T-helper 1 cell treated with Interleukin-12 subunit alpha and Interleukin-12 subunit beta and Interleukin-4 antibody, amounts not matched to agents 30 μg/mL and 1 μg/mL, for 36 hours (primary cell): ENCODE measurements at regions not wholly inside any gene's neighbourhood (a gene's known extent, or its start where the extent isn't known, plus 50 kb on each side); places are given as distances from the start of the nearest gene placed in this dataset.

Experiments
- H3K27ac Mint-ChIP-seq: one replicate; pipeline ENCODE4 v1.8.0; 2021; ENCODE audit warnings: mild to moderate bottlenecking, mixed read lengths
- H3K27me3 Mint-ChIP-seq: one replicate; pipeline ENCODE4 v1.8.0; 2021; ENCODE audit warnings: low read depth, mixed read lengths
- H3K36me3 Mint-ChIP-seq: one replicate; pipeline ENCODE4 v1.8.0; 2021; ENCODE audit warnings: low read depth, mixed read lengths
- H3K4me1 Mint-ChIP-seq: one replicate; pipeline ENCODE4 v1.8.0; 2021; ENCODE audit warnings: low read depth, mixed read lengths
- H3K4me3 Mint-ChIP-seq: one replicate; pipeline ENCODE4 v1.8.0; 2021; ENCODE audit warnings: mild to moderate bottlenecking, moderate library complexity, mixed read lengths
- H3K9me3 Mint-ChIP-seq: one replicate; pipeline ENCODE4 v1.8.0; 2021; ENCODE audit warnings: mixed read lengths

DNA sequence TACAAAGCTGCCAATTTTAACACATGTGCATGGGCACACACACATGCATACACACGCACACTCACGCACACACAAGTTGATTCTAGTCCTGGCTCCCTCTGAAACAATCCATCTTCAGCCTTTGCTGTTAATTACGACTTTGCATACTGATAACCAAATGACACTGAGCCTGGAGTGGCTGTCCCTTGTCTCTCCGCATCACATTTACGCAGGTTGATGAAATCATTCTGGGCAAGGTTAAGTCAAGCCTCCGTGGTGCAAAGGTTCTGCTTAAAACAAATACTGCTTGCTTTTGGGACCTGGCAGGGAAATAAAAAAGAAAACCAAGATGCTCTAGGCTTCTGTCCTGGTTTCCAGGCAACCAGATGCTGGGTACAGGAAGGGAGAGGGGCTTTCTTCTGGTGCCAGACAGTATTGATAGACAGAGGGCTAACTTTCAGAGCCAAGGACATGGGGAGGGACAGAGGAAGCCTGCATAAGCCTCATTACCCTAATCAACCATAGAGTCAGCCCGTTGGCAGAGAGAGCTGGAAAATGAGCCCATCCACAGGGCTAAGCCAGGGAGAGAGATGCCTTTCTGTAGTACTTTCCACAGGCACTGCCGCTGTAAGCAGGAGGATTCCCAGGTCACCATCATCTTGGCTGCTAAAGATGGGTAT, 233.0 kb downstream of the WDR11 start:
- H3K27me3 Mint-ChIP-seq = no peaks in the 10 kb centered on the region
- H3K4me1 Mint-ChIP-seq = no peaks in the 10 kb centered on the region
- no peaks in the 10 kb centered on the region for H3K36me3 Mint-ChIP-seq
- H3K9me3 Mint-ChIP-seq = no peaks in the 10 kb centered on the region
- H3K4me3 Mint-ChIP-seq = no peak overlapping the region
- H3K27ac Mint-ChIP-seq = no peak overlapping the region

DNA sequence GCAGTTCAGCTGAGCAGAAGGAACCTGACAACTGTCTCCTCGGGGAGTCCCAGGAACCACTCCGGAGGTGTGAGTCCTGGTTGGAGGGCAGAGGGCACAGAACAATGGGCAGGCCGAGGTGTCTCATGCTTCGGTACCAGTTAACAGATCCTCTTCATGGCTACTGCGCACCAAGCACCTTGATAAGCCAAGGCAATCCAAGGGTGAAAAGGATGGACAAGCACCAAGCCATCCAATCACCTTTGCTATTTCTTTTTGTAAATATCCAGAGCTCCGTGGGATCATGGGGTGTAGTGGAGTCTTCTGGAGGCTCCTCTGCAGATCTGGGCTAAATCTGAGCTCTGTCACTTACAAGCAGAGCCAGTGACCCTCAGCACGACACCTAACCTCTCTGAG, 233.5 kb downstream of the WDR11 start:
- Mint-ChIP-seq H3K27ac (no peak overlapping the region), H3K4me1 (no peaks in the 10 kb centered on the region), H3K27me3 (no peaks in the 10 kb centered on the region), H3K4me3 (no peak overlapping the region), H3K36me3 (no peaks in the 10 kb centered on the region), H3K9me3 (no peaks in the 10 kb centered on the region)

- Mint-ChIP-seq H3K36me3 (no peaks in the 10 kb centered on the region), H3K4me1 (no peaks in the 10 kb centered on the region), H3K9me3 (no peaks in the 10 kb centered on the region), H3K27ac (no peak overlapping the region), H3K4me3 (no peak overlapping the region), H3K27me3 (no peaks in the 10 kb centered on the region)
Measured at GRCh38 chr10:121085367-121085766, 234.2 kb downstream of the WDR11 start.

- Mint-ChIP-seq H3K9me3 (no peaks in the 10 kb centered on the region), H3K4me1 (no peaks in the 10 kb centered on the region), H3K27me3 (no peaks in the 10 kb centered on the region), H3K4me3 (no peak overlapping the region), H3K36me3 (no peaks in the 10 kb centered on the region), H3K27ac (no peak overlapping the region)
Measured at GRCh38 chr10:121087129-121087528, 236.0 kb downstream of the WDR11 start.

DNA sequence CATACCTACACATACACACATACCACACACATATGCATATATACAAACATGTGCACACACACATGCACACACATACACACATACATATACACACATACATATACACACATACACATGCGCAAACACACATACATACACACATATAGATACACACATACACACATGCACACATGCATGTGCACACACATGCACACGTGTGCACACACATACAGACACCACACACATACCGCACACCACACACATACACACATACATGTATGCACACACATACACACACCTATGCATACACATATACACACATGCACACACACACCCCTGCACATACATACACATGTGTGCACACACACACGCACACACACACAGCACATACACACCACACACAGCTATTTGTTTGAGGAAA, 236.5 kb downstream of the WDR11 start:
- H3K36me3 Mint-ChIP-seq = no peaks in the 10 kb centered on the region
- H3K4me1 Mint-ChIP-seq = no peaks in the 10 kb centered on the region
- H3K4me3 Mint-ChIP-seq = no peak overlapping the region
- H3K27ac Mint-ChIP-seq = no peak overlapping the region
- no peaks in the 10 kb centered on the region for H3K27me3 Mint-ChIP-seq
- no peaks in the 10 kb centered on the region for H3K9me3 Mint-ChIP-seq

DNA sequence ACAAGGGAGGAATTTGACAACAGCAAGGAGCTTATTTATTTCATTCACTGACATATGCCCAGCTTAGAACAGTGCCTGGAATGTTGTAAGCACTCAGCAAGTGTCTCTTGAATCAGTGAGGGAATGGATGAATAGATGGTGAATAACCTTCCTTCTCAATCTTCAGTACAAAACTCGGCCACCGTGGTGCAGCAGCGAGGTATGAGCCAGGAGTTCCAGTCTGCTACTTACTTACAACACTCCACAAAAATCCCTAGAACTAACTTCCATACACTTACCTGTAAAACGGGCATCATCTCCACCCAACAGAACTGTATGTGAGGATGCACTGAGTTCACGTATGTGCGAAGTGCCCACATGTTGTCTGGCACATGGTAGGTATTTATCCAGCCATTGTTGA, 237.4 kb downstream of the WDR11 start:
- Mint-ChIP-seq H3K4me3 (no peak overlapping the region), H3K27ac (no peak overlapping the region), H3K36me3 (no peaks in the 10 kb centered on the region), H3K4me1 (no peaks in the 10 kb centered on the region), H3K9me3 (no peaks in the 10 kb centered on the region), H3K27me3 (no peaks in the 10 kb centered on the region)

DNA sequence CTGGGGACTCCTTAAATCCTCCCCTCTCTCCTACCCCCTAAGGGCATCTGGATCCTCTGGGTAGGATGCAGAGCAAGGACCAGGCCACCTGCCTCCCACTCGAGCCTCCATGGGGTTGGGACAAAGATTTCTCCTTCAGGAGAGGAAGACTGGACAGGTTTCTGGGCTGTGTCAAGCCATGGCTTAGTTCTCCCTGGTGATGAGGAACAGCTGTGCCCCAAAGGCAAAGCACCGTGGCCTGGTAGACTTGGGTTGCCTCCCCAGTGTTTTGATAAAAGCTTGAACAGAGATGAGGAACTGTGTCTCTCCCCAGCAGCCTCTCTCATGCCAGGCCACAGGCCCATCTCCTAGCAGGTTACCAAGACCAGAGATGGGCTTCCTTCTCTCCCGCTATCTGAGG, 238.3 kb downstream of the WDR11 start:
- no peaks in the 10 kb centered on the region for H3K4me1 Mint-ChIP-seq
- H3K36me3 Mint-ChIP-seq = no peaks in the 10 kb centered on the region
- no peak overlapping the region for H3K4me3 Mint-ChIP-seq
- H3K27ac Mint-ChIP-seq = no peak overlapping the region
- H3K9me3 Mint-ChIP-seq = no peaks in the 10 kb centered on the region
- no peaks in the 10 kb centered on the region for H3K27me3 Mint-ChIP-seq

DNA sequence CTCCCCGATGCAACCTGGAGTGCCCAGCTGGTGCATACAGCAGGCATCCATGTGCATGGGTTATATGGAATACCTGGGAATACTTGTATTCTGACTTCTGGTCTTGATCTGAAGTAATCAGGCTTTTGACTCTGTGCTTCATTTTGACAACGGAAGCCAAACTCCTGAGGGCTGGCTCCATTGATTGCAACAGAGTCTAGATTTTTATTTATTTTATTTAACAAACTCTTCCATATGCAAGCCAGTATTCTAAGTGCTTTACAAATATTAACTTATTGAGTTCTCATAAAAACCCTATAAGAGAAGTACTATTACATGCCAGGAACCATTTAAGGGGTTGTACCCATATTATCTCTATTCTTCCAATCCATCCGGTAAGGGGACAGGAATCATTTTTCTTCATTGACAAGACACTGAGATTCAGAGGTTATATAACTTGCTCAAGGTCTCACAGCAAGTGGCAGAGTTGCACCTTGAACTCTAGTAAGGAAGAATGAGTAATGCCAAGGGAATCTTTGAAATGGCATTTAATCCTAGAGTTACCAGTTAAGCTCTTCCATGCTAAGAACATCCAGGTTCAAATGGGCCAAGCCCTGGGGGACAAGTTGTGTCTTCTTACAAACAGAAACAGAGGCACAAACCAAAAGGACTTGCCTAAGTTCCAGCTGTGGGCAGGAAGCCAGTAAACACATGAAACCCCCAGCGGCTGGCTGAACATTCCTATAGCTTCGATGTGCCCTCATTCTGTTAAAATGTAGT, 241.0 kb downstream of the WDR11 start:
- no peaks in the 10 kb centered on the region for H3K4me1 Mint-ChIP-seq

DNA sequence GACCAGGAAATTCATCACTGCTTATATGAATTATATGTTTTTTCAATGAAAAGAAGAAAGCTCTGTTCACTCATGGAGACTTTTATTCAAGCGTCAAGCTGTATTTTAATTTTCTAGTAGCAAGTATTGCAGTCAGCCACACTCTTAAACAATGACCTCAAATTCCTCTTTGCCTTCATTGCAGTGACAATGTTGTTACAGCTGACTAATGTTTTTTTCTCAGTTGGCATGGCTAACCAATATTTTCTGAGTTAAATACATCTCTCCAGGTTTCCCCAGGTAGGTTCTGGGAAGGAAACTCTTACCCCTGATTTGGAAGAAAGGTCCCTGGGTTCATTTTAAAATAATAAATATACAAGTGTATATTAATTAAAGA, 241.5 kb downstream of the WDR11 start:
- no peaks in the 10 kb centered on the region for H3K36me3 Mint-ChIP-seq
- no peaks in the 10 kb centered on the region for H3K9me3 Mint-ChIP-seq
- no peaks in the 10 kb centered on the region for H3K27me3 Mint-ChIP-seq

More for the DNA sequence above, 241.0 kb downstream of the WDR11 start:
- no peaks in the 10 kb centered on the region for H3K27me3 Mint-ChIP-seq
- H3K36me3 Mint-ChIP-seq = no peaks in the 10 kb centered on the region
- H3K9me3 Mint-ChIP-seq = no peaks in the 10 kb centered on the region
- no peak overlapping the region for H3K4me3 Mint-ChIP-seq
- H3K27ac Mint-ChIP-seq = no peak overlapping the region

GRCh38 chr10:121096617-121097431, 245.7 kb downstream of the WDR11 start:
- Mint-ChIP-seq H3K9me3 (peaks cover 4% of the 10 kb centered on the region), H3K27me3 (no peaks in the 10 kb centered on the region), H3K4me3 (no peak overlapping the region), H3K4me1 (no peaks in the 10 kb centered on the region), H3K36me3 (no peaks in the 10 kb centered on the region), H3K27ac (no peak overlapping the region)

More for the DNA sequence above, 241.5 kb downstream of the WDR11 start:
- Mint-ChIP-seq H3K27ac (no peak overlapping the region), H3K4me3 (no peak overlapping the region), H3K4me1 (no peaks in the 10 kb centered on the region)

- Mint-ChIP-seq H3K4me1 (no peaks in the 10 kb centered on the region), H3K4me3 (no peak overlapping the region), H3K27ac (no peak overlapping the region), H3K27me3 (no peaks in the 10 kb centered on the region), H3K36me3 (no peaks in the 10 kb centered on the region), H3K9me3 (peaks cover 4% of the 10 kb centered on the region)
Measured at GRCh38 chr10:121098211-121098610, 247.0 kb downstream of the WDR11 start.

GRCh38 chr10:121098751-121099150, 247.6 kb downstream of the WDR11 start:
- Mint-ChIP-seq H3K4me3 (no peak overlapping the region), H3K36me3 (no peaks in the 10 kb centered on the region), H3K4me1 (no peaks in the 10 kb centered on the region), H3K9me3 (peaks cover 4% of the 10 kb centered on the region), H3K27ac (no peak overlapping the region), H3K27me3 (no peaks in the 10 kb centered on the region)

DNA sequence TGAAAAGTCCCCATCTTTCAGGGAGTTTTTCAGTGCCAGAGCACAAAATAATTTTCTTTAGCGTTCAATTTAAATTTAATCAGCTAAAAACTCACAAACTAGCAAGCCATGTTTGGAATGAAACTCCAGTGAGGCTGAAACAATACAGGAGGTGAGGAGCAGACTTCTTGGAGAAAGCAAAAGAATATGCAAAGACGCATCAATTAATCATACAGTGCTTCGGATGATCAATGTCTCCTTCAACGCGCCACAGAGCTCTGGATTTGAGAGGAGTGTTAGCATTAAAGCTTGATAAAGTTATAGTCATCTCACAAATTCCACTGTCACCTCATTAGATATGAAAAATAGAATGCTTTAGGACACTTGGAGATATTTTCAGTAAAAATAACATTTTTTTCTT, 248.0 kb downstream of the WDR11 start:
- no peak overlapping the region for H3K4me3 Mint-ChIP-seq
- H3K27me3 Mint-ChIP-seq = no peaks in the 10 kb centered on the region
- H3K36me3 Mint-ChIP-seq = no peaks in the 10 kb centered on the region
- H3K9me3 Mint-ChIP-seq = peaks cover 4% of the 10 kb centered on the region
- H3K27ac Mint-ChIP-seq = no peak overlapping the region
- no peaks in the 10 kb centered on the region for H3K4me1 Mint-ChIP-seq

DNA sequence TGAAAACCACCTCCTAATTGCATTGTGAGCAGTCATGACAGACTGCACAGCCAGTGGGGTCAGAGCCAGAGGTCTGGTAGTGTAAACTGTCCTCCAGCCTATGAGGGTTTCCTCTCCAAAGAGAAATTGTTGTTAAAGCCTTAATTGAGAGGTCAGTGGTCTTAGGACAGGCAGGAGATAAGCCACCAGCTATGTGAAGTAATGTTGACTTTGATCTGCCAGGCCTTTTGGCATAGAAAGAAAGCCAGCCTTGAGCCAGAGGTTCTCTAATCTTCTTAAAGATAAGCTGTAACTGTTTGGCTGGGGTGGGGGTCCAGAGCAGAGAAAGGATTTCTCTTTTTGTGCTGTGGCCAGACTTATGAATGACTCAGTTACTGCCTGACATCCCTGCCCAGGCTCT, 248.4 kb downstream of the WDR11 start:
- no peak overlapping the region for H3K4me3 Mint-ChIP-seq
- no peaks in the 10 kb centered on the region for H3K36me3 Mint-ChIP-seq
- no peaks in the 10 kb centered on the region for H3K27me3 Mint-ChIP-seq
- no peaks in the 10 kb centered on the region for H3K4me1 Mint-ChIP-seq
- H3K27ac Mint-ChIP-seq = no peak overlapping the region
- H3K9me3 Mint-ChIP-seq = peaks cover 4% of the 10 kb centered on the region

- Mint-ChIP-seq H3K27me3 (no peaks in the 10 kb centered on the region), H3K9me3 (peaks cover 4% of the 10 kb centered on the region), H3K4me1 (no peaks in the 10 kb centered on the region), H3K36me3 (no peaks in the 10 kb centered on the region), H3K27ac (no peak overlapping the region), H3K4me3 (no peak overlapping the region)
Measured at GRCh38 chr10:121101561-121101960, 250.4 kb downstream of the WDR11 start.
